H9 (cell line): ENCODE measurements at regions not wholly inside any gene's neighbourhood (a gene's known extent, or its start where the extent isn't known, plus 50 kb on each side); places are given as distances from the start of the nearest gene placed in this dataset.

Source experiments
- DNase-seq: peaks from one replicate; pipeline ENCODE4 v3.0.0-alpha.2; 2017
- H2AFZ ChIP-seq: one replicate; pipeline ENCODE4 v1.6.1; 2013; ENCODE audit warnings: mild to moderate bottlenecking, low read length, control low read depth, moderate library complexity
- H2AK5ac ChIP-seq: 2 replicates; pipeline ENCODE4 v1.6.1; 2013; ENCODE audit warnings: low read length, control low read depth, mixed read lengths; ENCODE audit not compliant: insufficient read length
- H2BK120ac ChIP-seq: one replicate; pipeline ENCODE4 v1.6.1; 2013; ENCODE audit warnings: low read depth, mild to moderate bottlenecking, low read length, control low read depth, inconsistent platforms; ENCODE audit not compliant: poor library complexity, severe bottlenecking
- H2BK12ac ChIP-seq: 2 replicates; pipeline ENCODE4 v1.6.1; 2013; ENCODE audit warnings: low read length, control low read depth, mixed read lengths, low read depth; ENCODE audit not compliant: insufficient read length
- H2BK15ac ChIP-seq: 2 replicates; pipeline ENCODE4 v1.6.1; 2013; ENCODE audit warnings: low read depth, low read length, control low read depth
- H2BK20ac ChIP-seq: one replicate; pipeline ENCODE4 v1.6.1; 2013; ENCODE audit warnings: low read depth, mild to moderate bottlenecking, low read length, control low read depth, inconsistent platforms; ENCODE audit not compliant: poor library complexity, severe bottlenecking
- H2BK5ac ChIP-seq: 2 replicates; pipeline ENCODE4 v1.6.1; 2013; ENCODE audit warnings: low read length, control low read depth, mixed read lengths; ENCODE audit not compliant: insufficient read length
- H3K14ac ChIP-seq: 2 replicates; pipeline ENCODE4 v1.6.1; 2013; ENCODE audit warnings: low read length, control low read depth; ENCODE audit not compliant: insufficient read depth
- H3K18ac ChIP-seq: 2 replicates; pipeline ENCODE4 v1.6.1; 2013; ENCODE audit warnings: low read depth, mild to moderate bottlenecking, mixed read lengths, low read length, control low read depth; ENCODE audit not compliant: insufficient read length
- H3K23ac ChIP-seq: 2 replicates; pipeline ENCODE4 v1.6.1; 2013; ENCODE audit warnings: low read length, control low read depth, mixed read lengths, low read depth; ENCODE audit not compliant: insufficient read length
- H3K23me2 ChIP-seq: 2 replicates; pipeline ENCODE4 v1.6.1; 2013; ENCODE audit warnings: low read depth, mild to moderate bottlenecking, mixed read lengths, low read length, control low read depth; ENCODE audit not compliant: insufficient read length, poor library complexity, severe bottlenecking
- H3K27ac ChIP-seq: 2 replicates; pipeline ENCODE4 v1.5.1; 2013; ENCODE audit warnings: low read length, control low read depth, mixed read lengths, low read depth; ENCODE audit not compliant: insufficient read length
- H3K27me3 ChIP-seq: 2 replicates; pipeline ENCODE4 v1.6.1; 2013; ENCODE audit warnings: low read length, control low read depth, inconsistent platforms; ENCODE audit not compliant: insufficient read depth
- H3K4ac ChIP-seq: 2 replicates; pipeline ENCODE4 v1.6.1; 2013; ENCODE audit warnings: low read depth, mild to moderate bottlenecking, control low read depth, inconsistent platforms, low read length, moderate library complexity
- H3K4me1 ChIP-seq: 2 replicates; pipeline ENCODE4 v1.6.1; 2013; ENCODE audit warnings: low read length, control low read depth, inconsistent platforms; ENCODE audit not compliant: insufficient read depth
- H3K4me2 ChIP-seq: 2 replicates; pipeline ENCODE4 v1.6.1; 2013; ENCODE audit warnings: low read length, control low read depth, mixed read lengths; ENCODE audit not compliant: insufficient read length, insufficient read depth
- H3K56ac ChIP-seq: 2 replicates; pipeline ENCODE4 v1.6.1; 2013; ENCODE audit warnings: low read depth, mild to moderate bottlenecking, mixed read lengths, low read length, control low read depth; ENCODE audit not compliant: insufficient read length
- H3K79me1 ChIP-seq: 2 replicates; pipeline ENCODE4 v1.6.1; 2013; ENCODE audit warnings: low read depth, mild to moderate bottlenecking, moderate library complexity, low read length, control low read depth, inconsistent platforms; ENCODE audit not compliant: insufficient read depth, poor library complexity, severe bottlenecking
- H3K79me2 ChIP-seq: 2 replicates; pipeline ENCODE4 v1.6.1; 2013; ENCODE audit warnings: low read length, control low read depth, inconsistent platforms; ENCODE audit not compliant: insufficient read depth
- H3K9ac ChIP-seq: 2 replicates; pipeline ENCODE4 v1.6.1; 2013; ENCODE audit warnings: low read length, control low read depth, mixed read lengths; ENCODE audit not compliant: insufficient read length; ENCODE audit errors: extremely low read depth
- H3K9me3 ChIP-seq: one replicate; pipeline ENCODE4 v1.6.1; 2013; ENCODE audit warnings: low read depth, low read length, inconsistent platforms; ENCODE audit not compliant: control insufficient read depth
- H3T11ph ChIP-seq: one replicate; pipeline ENCODE4 v1.6.1; 2013; ENCODE audit warnings: mild to moderate bottlenecking, low read length, control low read depth, inconsistent platforms
- H4K20me1 ChIP-seq: one replicate; pipeline ENCODE4 v1.6.1; 2013; ENCODE audit not compliant: control insufficient read depth, insufficient read length, insufficient read depth
- H4K5ac ChIP-seq: 2 replicates; pipeline ENCODE4 v1.6.1; 2013; ENCODE audit warnings: low read depth, mild to moderate bottlenecking, mixed read lengths, low read length, control low read depth; ENCODE audit not compliant: insufficient read length
- H4K8ac ChIP-seq: replicated peaks from 2 replicates; pipeline ENCODE4 v1.6.1; 2013; ENCODE audit warnings: low read length, control low read depth, mixed read lengths, low read depth; ENCODE audit not compliant: insufficient read length
- H4K91ac ChIP-seq: 2 replicates; pipeline ENCODE4 v1.6.1; 2013; ENCODE audit warnings: low read depth, mild to moderate bottlenecking, moderate library complexity, mixed read lengths, low read length, control low read depth; ENCODE audit not compliant: insufficient read length
- H3K27ac Mint-ChIP-seq, 3 experiments: 2 replicates in 2 of 3; 3 replicates in 1 of 3; pipeline ENCODE4 v1.8.0; 2020 to 2021; ENCODE audit warnings: mixed read lengths in 3 of 3, mild to moderate bottlenecking in 1 of 3, moderate library complexity in 1 of 3
- H3K27me3 Mint-ChIP-seq: 2 replicates; pipeline ENCODE4 v1.8.0; 2021; ENCODE audit warnings: low read depth, mild to moderate bottlenecking, moderate library complexity, mixed read lengths
- H3K36me3 Mint-ChIP-seq, 3 experiments: 2 replicates in 2 of 3; 3 replicates in 1 of 3; pipeline ENCODE4 v1.8.0; 2020 to 2021; ENCODE audit warnings: low read depth in 3 of 3, mixed read lengths in 3 of 3; ENCODE audit not compliant: insufficient read depth in 1 of 3
- H3K4me1 Mint-ChIP-seq, 2 experiments: 2 replicates each; pipeline ENCODE4 v1.8.0; 2020; ENCODE audit warnings: mixed read lengths in 2 of 2
- H3K4me3 Mint-ChIP-seq, 2 experiments: 2 replicates in 1 of 2; 3 replicates in 1 of 2; pipeline ENCODE4 v1.8.0; 2020 to 2021; ENCODE audit warnings: mild to moderate bottlenecking in 2 of 2, mixed read lengths in 2 of 2, moderate library complexity in 1 of 2
- H3K9me3 Mint-ChIP-seq, 2 experiments: 2 replicates in 1 of 2; 3 replicates in 1 of 2; pipeline ENCODE4 v1.8.0; 2020; ENCODE audit warnings: mild to moderate bottlenecking in 2 of 2, mixed read lengths in 2 of 2, moderate library complexity in 1 of 2
- CTCF ChIP-seq: fragments of 200-600 bp; sonication (generic); conservative IDR thresholded peaks from 3 replicates; pipeline ENCODE4 v1.8.0; 2021; ENCODE audit warnings: antibody characterized with exemption, mild to moderate bottlenecking
- WGBS: extraction: QIAGEN DNeasy Blood & Tissue Kit; methylation state at CpG from one replicate; pipeline ENCODE4 v1.1.7; 2013; ENCODE audit warnings: missing lambda C conversion rate, low lambda C conversion rate, mixed read lengths; ENCODE audit not compliant: insufficient read length; ENCODE audit errors: extremely low coverage; 5-methylcytosine and 5-hydroxymethylcytosine counted together

- Histone ChIP-seq H4K8ac (no peak overlapping the region), H3K23me2 (no peaks in the 10 kb centered on the region), H2BK5ac (no peak overlapping the region), H3K9ac (no peak overlapping the region), H3K4ac (no peak overlapping the region), H2AK5ac (no peak overlapping the region), H2BK12ac (no peak overlapping the region), H4K91ac (no peak overlapping the region), H2BK20ac (no peak overlapping the region), H2BK15ac (no peak overlapping the region), H3K9me3 (no peaks in the 10 kb centered on the region), H3K23ac (no peak overlapping the region), H3K14ac (no peak overlapping the region), H3K4me2 (no peak overlapping the region), H3K79me2 (no peaks in the 10 kb centered on the region), H3K27ac (no peak overlapping the region), H3K27me3 (no peaks in the 10 kb centered on the region), H4K5ac (no peak overlapping the region), H4K20me1 (peaks cover 3% of the 10 kb centered on the region), H3K4me1 (no peaks in the 10 kb centered on the region; the same call in 1 of the 2 replicates), H3K18ac (no peak overlapping the region), H2BK120ac (no peak overlapping the region), H3K56ac (no peak overlapping the region), H3T11ph (no peak overlapping the region), H2AFZ (no peak overlapping the region), H3K79me1 (no peaks in the 10 kb centered on the region)
- Mint-ChIP-seq H3K4me1 (peaks cover 42 to 45% of the 10 kb centered on the region in 2 experiments), H3K27ac (no peak overlapping the region; a peak in 1 of 7 replicates), H3K27me3 (peaks cover 2% of the 10 kb centered on the region), H3K36me3 (no peaks in the 10 kb centered on the region), H3K4me3 (no peak overlapping the region; a peak in 1 of 5 replicates), H3K9me3 (no peaks in the 10 kb centered on the region)
- no peak for TF ChIP-seq CTCF
- WGBS, result no CpG with 5 or more reads among the region's 6 CpGs
- DNase-seq, result no peak
These were observed 84.7 kb downstream of the CD164 start for GRCh38 chr6:109297406-109298110.
